ENCODE measurements at regions not wholly inside any gene's neighbourhood (a gene's known extent, or its start where the extent isn't known, plus 50 kb on each side); places are given as distances from the start of the nearest gene placed in this dataset.
A peak's percentile ranks its signal among the peaks of the same experiment; 100 is the strongest.

DNA sequence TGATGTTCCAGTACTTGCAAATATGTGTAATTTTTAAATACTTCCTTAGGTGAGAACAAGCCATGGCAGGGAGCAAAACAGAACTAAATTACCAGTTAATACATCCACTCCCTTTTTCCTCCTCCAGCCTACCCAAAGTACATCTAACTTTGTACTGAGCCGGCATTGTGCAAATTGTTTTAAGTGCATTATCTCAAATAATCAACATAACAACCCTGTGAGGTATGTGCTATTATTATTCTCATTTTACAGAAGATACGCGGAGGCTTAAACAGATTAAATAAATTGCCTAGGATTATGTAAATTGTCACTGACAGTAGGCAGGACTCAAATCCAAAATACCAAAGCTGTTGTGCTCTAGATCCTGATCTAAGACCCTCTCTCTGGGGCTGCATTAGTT lies 55.5 kb upstream of the KLF4 start:
- no peak for DNase-seq
- Histone ChIP-seq H3K4me3 (ENCODE audit: insufficient read depth, low read depth, low read length) (no peak overlapping the region), H3K36me3 (replicated peaks; ENCODE audit: control insufficient read depth, insufficient read depth, low read length) (no peaks in the 10 kb centered on the region), H3K27me3 (ENCODE audit: control insufficient read depth, insufficient read depth, low read length) (no peaks in the 10 kb centered on the region)

- H3K27me3 ChIP-seq (ENCODE audit: control insufficient read depth, insufficient read depth, low read length) = no peaks in the 10 kb centered on the region
- H3K36me3 ChIP-seq (replicated peaks; ENCODE audit: control insufficient read depth, insufficient read depth, low read length) = no peaks in the 10 kb centered on the region
- no peak for DNase-seq
- H3K4me3 ChIP-seq (ENCODE audit: insufficient read depth, low read depth, low read length) = no peak overlapping the region
Measured at GRCh38 chr9:107542411-107543157, 53.0 kb upstream of the KLF4 start.

DNA sequence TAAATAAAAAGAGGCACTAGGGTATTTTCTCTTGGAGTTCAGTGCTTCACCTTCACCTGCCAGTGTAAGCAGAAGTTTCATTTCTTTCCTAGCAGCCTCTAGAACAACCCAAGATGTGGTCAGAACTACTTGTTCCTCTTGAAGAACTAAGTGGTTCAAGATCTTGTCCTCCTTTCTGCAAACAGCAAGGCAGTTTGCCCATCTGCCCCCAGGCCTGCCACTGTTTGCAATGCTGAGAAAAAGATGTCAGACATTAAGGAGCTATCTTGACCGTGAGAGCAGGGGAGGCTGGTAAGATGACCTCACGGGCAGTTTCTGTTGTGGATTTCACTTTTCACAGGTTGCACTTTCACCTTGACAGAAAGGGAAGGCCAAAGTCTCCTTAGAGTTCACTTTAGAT lies 52.0 kb upstream of the KLF4 start:
- Histone ChIP-seq H3K27me3 (ENCODE audit: control insufficient read depth, insufficient read depth, low read length) (no peaks in the 10 kb centered on the region), H3K4me3 (ENCODE audit: insufficient read depth, low read depth, low read length) (no peak overlapping the region), H3K36me3 (replicated peaks; ENCODE audit: control insufficient read depth, insufficient read depth, low read length) (no peaks in the 10 kb centered on the region)
- DNase-seq = no peak

DNA sequence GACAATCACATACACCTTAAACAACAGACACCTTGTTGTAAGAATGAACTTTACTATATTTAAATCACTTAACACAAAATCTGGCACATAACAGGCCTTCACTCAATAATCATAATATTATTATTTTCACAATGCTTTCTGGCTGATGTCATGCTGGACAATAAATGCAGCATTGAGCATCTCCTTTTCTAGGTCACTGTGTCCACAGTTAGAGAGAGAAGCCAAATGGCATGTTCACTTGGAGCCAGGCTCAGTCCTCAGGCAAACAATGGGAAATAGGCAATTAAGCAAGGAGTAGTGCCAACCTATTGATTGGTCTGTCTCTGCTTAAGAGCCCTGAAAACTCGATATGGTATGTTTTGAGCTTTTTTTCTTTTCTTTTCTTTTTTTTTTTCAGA lies 50.6 kb upstream of the KLF4 start:
- Histone ChIP-seq H3K4me3 (ENCODE audit: insufficient read depth, low read depth, low read length) (no peak overlapping the region), H3K36me3 (replicated peaks; ENCODE audit: control insufficient read depth, insufficient read depth, low read length) (no peaks in the 10 kb centered on the region), H3K27me3 (ENCODE audit: control insufficient read depth, insufficient read depth, low read length) (no peaks in the 10 kb centered on the region)
- no peak for DNase-seq

- DNase-seq = peak; percentile 78
- no peaks in the 10 kb centered on the region for H3K27me3 ChIP-seq (ENCODE audit: control insufficient read depth, insufficient read depth, low read length)
- no peaks in the 10 kb centered on the region for H3K36me3 ChIP-seq (replicated peaks; ENCODE audit: control insufficient read depth, insufficient read depth, low read length)
- H3K4me3 ChIP-seq (ENCODE audit: insufficient read depth, low read depth, low read length) = no peak overlapping the region
Measured at GRCh38 chr9:107539427-107540163, 50.0 kb upstream of the KLF4 start.
